ENCODE measurements at regions not wholly inside any gene's neighbourhood (a gene's known extent, or its start where the extent isn't known, plus 50 kb on each side); places are given as distances from the start of the nearest gene placed in this dataset.

- H3K27me3 ChIP-seq (ENCODE audit: insufficient read depth), result no peaks in the 10 kb centered on the region
- Mint-ChIP-seq H3K4me3 (no peak overlapping the region), H3K27ac (no peak overlapping the region), H3K27me3 (ENCODE audit: insufficient read depth, low read depth, poor library complexity) (peaks cover 4% of the 10 kb centered on the region), H3K4me1 (no peaks in the 10 kb centered on the region), H3K9me3 (no peaks in the 10 kb centered on the region; the same call in 1 of the 3 replicates), H3K36me3 (ENCODE audit: low read depth) (peaks cover 36% of the 10 kb centered on the region)
- no peak overlapping the region for H3K27ac ChIP-seq (ENCODE audit: low read depth)
- H3K4me2 ChIP-seq, result no peak overlapping the region
- H3K9me2 ChIP-seq (ENCODE audit: insufficient read depth), result no peaks in the 10 kb centered on the region
- ATAC-seq (no peak), DNase-seq (ENCODE audit: low spot score) (no peak)
- no peaks in the 10 kb centered on the region for H3K79me2 ChIP-seq (replicated peaks; ENCODE audit: insufficient read depth)
- H3K4me1 ChIP-seq (ENCODE audit: insufficient read depth), result no peaks in the 10 kb centered on the region
- no peaks in the 10 kb centered on the region for H4K20me1 ChIP-seq (replicated peaks; ENCODE audit: insufficient read depth)
- TF ChIP-seq EZH2phosphoT487 (IDR thresholded peaks at IDR 0.05; ENCODE audit: unreplicated experiment), result no peak
- TF ChIP-seq CREB1 (CRISPR knock-in tag; IDR thresholded peaks at IDR 0.05; ENCODE audit: low read depth), result no peak
- no peak for TF ChIP-seq JUNB (IDR thresholded peaks at IDR 0.05; ENCODE audit: unreplicated experiment)
- no peak for TF ChIP-seq CTCF (conservative IDR thresholded peaks at IDR 0.05; ENCODE audit: low read depth in 2 of 2)
- TF ChIP-seq REST (IDR thresholded peaks at IDR 0.05; ENCODE audit: unreplicated experiment), result no peak
- TF ChIP-seq EZH2 (IDR thresholded peaks at IDR 0.05; ENCODE audit: low read depth, unreplicated experiment), result no peak
- TF ChIP-seq ZNF331 (CRISPR knock-in tag; IDR thresholded peaks at IDR 0.05; ENCODE audit: low read depth), result no peak
- no peak for TF ChIP-seq ETS1 (IDR thresholded peaks at IDR 0.05)
- no peak for TF ChIP-seq POLR2AphosphoS5 (IDR thresholded peaks at IDR 0.05; ENCODE audit: low read depth)
- peaks cover 8% of the 10 kb centered on the region for H3F3A ChIP-seq (replicated peaks; ENCODE audit: low read depth)
- no peak overlapping the region for H3K4me3 ChIP-seq
- no peaks in the 10 kb centered on the region; the same call in 1 of the 2 replicates for H3K36me3 ChIP-seq (ENCODE audit: insufficient read depth)
- H2AFZ ChIP-seq, result no peak overlapping the region
These were observed 146.9 kb upstream of the TMEM132C start for GRCh38 chr12:128120035-128120434.

GRCh38 chr12:128121424-128121823 is 145.5 kb upstream of the TMEM132C start:
- no peaks in the 10 kb centered on the region for H3K9me2 ChIP-seq (ENCODE audit: insufficient read depth)
- no peaks in the 10 kb centered on the region for H3K27me3 ChIP-seq (ENCODE audit: insufficient read depth)
- Mint-ChIP-seq H3K27me3 (ENCODE audit: insufficient read depth, low read depth, poor library complexity) (no peaks in the 10 kb centered on the region), H3K4me1 (no peaks in the 10 kb centered on the region), H3K4me3 (no peak overlapping the region), H3K9me3 (no peaks in the 10 kb centered on the region; the same call in 1 of the 3 replicates), H3K27ac (no peak overlapping the region), H3K36me3 (ENCODE audit: low read depth) (peaks cover 31% of the 10 kb centered on the region)
- H3K4me3 ChIP-seq, result no peak overlapping the region
- ATAC-seq (no peak), DNase-seq (ENCODE audit: low spot score) (no peak)
- no peak overlapping the region for H3K27ac ChIP-seq (ENCODE audit: low read depth)
- H3F3A ChIP-seq (replicated peaks; ENCODE audit: low read depth), result peaks cover 8% of the 10 kb centered on the region
- TF ChIP-seq CREB1 (CRISPR knock-in tag; IDR thresholded peaks at IDR 0.05; ENCODE audit: low read depth), result no peak
- H3K79me2 ChIP-seq (replicated peaks; ENCODE audit: insufficient read depth), result no peaks in the 10 kb centered on the region
- no peaks in the 10 kb centered on the region; the same call in 1 of the 2 replicates for H3K36me3 ChIP-seq (ENCODE audit: insufficient read depth)
- H2AFZ ChIP-seq, result no peak overlapping the region
- H3K4me2 ChIP-seq, result no peak overlapping the region
- no peaks in the 10 kb centered on the region for H3K4me1 ChIP-seq (ENCODE audit: insufficient read depth)
- H4K20me1 ChIP-seq (replicated peaks; ENCODE audit: insufficient read depth), result no peaks in the 10 kb centered on the region
